K562 (cell line): ENCODE measurements at regions not wholly inside any gene's neighbourhood (a gene's known extent, or its start where the extent isn't known, plus 50 kb on each side); places are given as distances from the start of the nearest gene placed in this dataset.

Experiments used
- ATAC-seq: fragments of 200-7000 bp; cut with Tn5 transposase; 3 replicates; pipeline ENCODE4 v1.9.1; 2020; ENCODE audit warnings: moderate library complexity
- BruUV-seq: library from RNA; stranded (reverse); fragments of 400-500 nt; replicated peaks from 2 replicates; lab custom pipeline; 2021; lab: Mats Ljungman, UMichigan
- CTCF ChIA-PET: fragments of 300-600 bp; formaldehyde crosslinking; extraction: SDS; loops from one replicate; lab custom pipeline; 2021; ENCODE audit warnings: low intra/inter-chr PET ratio; lab: Yijun Ruan, JAX
- POLR2A ChIA-PET: fragments of 300-600, 350-650 bp; sonication (Branson Sonifier 250); formaldehyde crosslinking; extraction: SDS; loops from one replicate; lab custom pipeline; 2021; ENCODE audit warnings: antibody characterized with exemption, inconsistent platforms; lab: Yijun Ruan, JAX
- DNase-seq, 4 experiments: peaks; one replicate each; pipeline versions ENCODE4 v3.0.0 to v3.0.0-alpha.2; 2011 to 2018; ENCODE audit warnings: low spot score in 3 of 4, mixed read lengths in 3 of 4; ENCODE audit errors: extremely low read depth in 1 of 4
- FAIRE-seq: peaks from 2 replicates; lab custom pipeline; 2011; peaks lifted over from hg19 to GRCh38; lab: Jason Lieb, UNC
- H2AFZ ChIP-seq: 2 replicates; pipeline ENCODE4 v1.6.0; 2011; ENCODE audit warnings: low read depth, low read length, control low read depth, inconsistent platforms
- H3K27ac ChIP-seq: fragments of 200-600 bp; 3 replicates; pipeline ENCODE4 v1.8.0; 2011; ENCODE audit warnings: low read depth, mild to moderate bottlenecking, control low read depth, inconsistent platforms, low read length, moderate library complexity, mixed read lengths; ENCODE audit errors: extremely low read depth
- H3K27me3 ChIP-seq, 2 experiments: fragments of 300-600 bp in 1 of 2; 2 replicates in 1 of 2; 3 replicates in 1 of 2; pipeline versions ENCODE4 v1.6.0 to v1.8.0; 2011; ENCODE audit warnings: inconsistent platforms in 2 of 2, low read length in 2 of 2, mild to moderate bottlenecking in 1 of 2, mixed read lengths in 1 of 2, moderate library complexity in 1 of 2; ENCODE audit not compliant: control insufficient read depth in 2 of 2, insufficient read depth in 2 of 2
- H3K36me3 ChIP-seq: fragments of 300-600 bp; 3 replicates; pipeline ENCODE4 v1.8.0; 2011; ENCODE audit warnings: mild to moderate bottlenecking, low read length, inconsistent platforms; ENCODE audit not compliant: control insufficient read depth, insufficient read depth
- H3K4me1 ChIP-seq, 2 experiments: fragments of 200-600 bp in 1 of 2; replicated peaks in 1 of 2; 2 replicates in 1 of 2; 3 replicates in 1 of 2; pipeline versions ENCODE4 v1.5.1 to v1.8.0; 2011; ENCODE audit warnings: inconsistent platforms in 2 of 2, low read length in 2 of 2, mild to moderate bottlenecking in 1 of 2, mixed read lengths in 1 of 2, moderate library complexity in 1 of 2; ENCODE audit not compliant: control insufficient read depth in 2 of 2, insufficient read depth in 2 of 2
- H3K4me2 ChIP-seq: 2 replicates; pipeline ENCODE4 v1.6.1; 2011; ENCODE audit warnings: low read length, control low read depth, inconsistent platforms, mixed read lengths; ENCODE audit not compliant: insufficient read depth
- H3K4me3 ChIP-seq: fragments of 200-600 bp; sonication (generic), shearing (Covaris generic); 2 replicates; pipeline ENCODE4 v1.5.1; 2016; ENCODE audit warnings: control low read depth, inconsistent platforms
- H3K79me2 ChIP-seq: fragments of 200-600 bp; 3 replicates; pipeline ENCODE4 v1.8.0; 2011; ENCODE audit warnings: low read length, inconsistent platforms; ENCODE audit not compliant: control insufficient read depth, insufficient read depth
- H3K9ac ChIP-seq, 2 experiments: 2 replicates each; pipeline versions ENCODE4 v1.6.0 to v1.6.1; 2011; ENCODE audit warnings: low read depth in 2 of 2, low read length in 2 of 2, control low read depth in 1 of 2, inconsistent platforms in 1 of 2, mild to moderate bottlenecking in 1 of 2, mixed read lengths in 1 of 2; ENCODE audit not compliant: insufficient read depth in 1 of 2
- H3K9me1 ChIP-seq: one replicate; pipeline ENCODE4 v1.6.0; 2011; ENCODE audit warnings: inconsistent platforms, mild to moderate bottlenecking, low read length, moderate library complexity; ENCODE audit not compliant: control insufficient read depth, insufficient read depth
- H3K9me3 ChIP-seq: replicated peaks from 2 replicates; pipeline ENCODE4 v1.5.1; 2011; ENCODE audit warnings: low read depth, low read length, inconsistent platforms; ENCODE audit not compliant: control insufficient read depth, insufficient read depth
- H4K20me1 ChIP-seq: replicated peaks from 2 replicates; pipeline ENCODE4 v1.6.1; 2011; ENCODE audit warnings: low read length, inconsistent platforms, mixed read lengths; ENCODE audit not compliant: control insufficient read depth, insufficient read depth
- CEBPB ChIP-seq: fragments of 450-650 bp; IDR thresholded peaks from 2 replicates; pipeline ENCODE4 v1.6.1; 2016; ENCODE audit warnings: missing genetic modification characterization, missing compliant biosample characterization
- CHD4 ChIP-seq: fragments of 200-600 bp; sonication (generic); IDR thresholded peaks from 3 replicates; pipeline ENCODE4 v1.6.1; 2012; ENCODE audit warnings: low read depth, mild to moderate bottlenecking, mixed read lengths, low read length, inconsistent platforms; ENCODE audit not compliant: insufficient read depth, insufficient replicate concordance, poor library complexity, severe bottlenecking
- EHMT2 ChIP-seq: fragments of 450-650 bp; IDR thresholded peaks from 2 replicates; pipeline ENCODE4 v1.6.1; 2018; ENCODE audit warnings: antibody characterized with exemption
- JUN ChIP-seq, 2 experiments: sonication (generic) in 1 of 2; formaldehyde crosslinking in 1 of 2; IDR thresholded peaks; 2 replicates each; pipeline versions ENCODE4 v1.6.1 to v1.8.0; 2012 to 2022; ENCODE audit warnings: borderline replicate concordance in 2 of 2, mild to moderate bottlenecking in 2 of 2, improper control_type of control experiment in 1 of 2, low read depth in 1 of 2, low read length in 1 of 2, missing genetic modification reagents in 1 of 2
- POLR2AphosphoS5 ChIP-seq: IDR thresholded peaks from 2 replicates; pipeline ENCODE4 v1.6.1; 2011; ENCODE audit warnings: mild to moderate bottlenecking, low read depth, low read length, moderate library complexity; ENCODE audit not compliant: control insufficient read depth, insufficient read depth
- RBM25 ChIP-seq: fragments of 200-400 bp; formaldehyde crosslinking; IDR thresholded peaks from 2 replicates; pipeline ENCODE4 v1.6.1; 2018; ENCODE audit warnings: low read length, low read depth, moderate library complexity; ENCODE audit not compliant: severe bottlenecking
- RFX7 ChIP-seq: fragments of 250-450 bp; sonication (Bioruptor Pico); IDR thresholded peaks from 2 replicates; pipeline ENCODE4 v1.5.1; 2021; ENCODE audit warnings: mild to moderate bottlenecking
- TEAD1 ChIP-seq, 2 experiments: fragments of 450-650 bp in 1 of 2; sonication (generic) in 1 of 2; formaldehyde crosslinking; IDR thresholded peaks; 2 replicates each; pipeline versions ENCODE4 v1.4.0 to v1.8.0; 2020 to 2022; ENCODE audit warnings: mild to moderate bottlenecking in 2 of 2, missing genetic modification reagents in 1 of 2
- ZBTB7A ChIP-seq: IDR thresholded peaks from 2 replicates; pipeline ENCODE4 v1.6.1; 2011; ENCODE audit warnings: low read depth, mild to moderate bottlenecking, low read length, moderate library complexity, borderline replicate concordance; ENCODE audit not compliant: control insufficient read depth
- ZC3H11A ChIP-seq: IDR thresholded peaks from 2 replicates; pipeline ENCODE4 v1.6.1; 2012; ENCODE audit warnings: low read depth, low read length, improper control_type of control experiment
- ZFPM2 ChIP-seq: fragments of 250-450 bp; sonication (Bioruptor Pico); IDR thresholded peaks from 2 replicates; pipeline ENCODE4 v1.5.1; 2022; ENCODE audit warnings: mild to moderate bottlenecking
- ZNF197 ChIP-seq: fragments of 200-800 bp; sonication (Bioruptor generic); IDR thresholded peaks from 2 replicates; pipeline ENCODE4 v1.6.1; 2016; ENCODE audit warnings: low read depth, missing genetic modification characterization, missing compliant biosample characterization
- WGBS: fragments of 100-300 bp; shearing (Covaris generic); methylation state at CpG from one replicate; pipeline ENCODE4 v1.1.6; 2016; ENCODE audit warnings: low coverage, mixed read lengths; ENCODE audit not compliant: insufficient coverage; ENCODE audit errors: missing lambda C conversion rate; 5-methylcytosine and 5-hydroxymethylcytosine counted together
- in situ Hi-C: fragments of 300-500 bp; cut with MboI; formaldehyde crosslinking; loops from 4 replicates; pipeline ENCODE4 v1.15.0; 2018; ENCODE audit warnings: inconsistent platforms, mixed read lengths
- intact Hi-C: fragments of 100-400 bp; cut with micrococcal nuclease; formaldehyde crosslinking; loops from 2 replicates; pipeline ENCODE4 v1.14.2; 2022
- TF ChIP-seq, protein P1 (sequence below): IDR thresholded peaks from 2 replicates; pipeline ENCODE4 v1.6.1; 2011; ENCODE audit not compliant: insufficient read length; ENCODE audit errors: extremely low read depth

DNA sequence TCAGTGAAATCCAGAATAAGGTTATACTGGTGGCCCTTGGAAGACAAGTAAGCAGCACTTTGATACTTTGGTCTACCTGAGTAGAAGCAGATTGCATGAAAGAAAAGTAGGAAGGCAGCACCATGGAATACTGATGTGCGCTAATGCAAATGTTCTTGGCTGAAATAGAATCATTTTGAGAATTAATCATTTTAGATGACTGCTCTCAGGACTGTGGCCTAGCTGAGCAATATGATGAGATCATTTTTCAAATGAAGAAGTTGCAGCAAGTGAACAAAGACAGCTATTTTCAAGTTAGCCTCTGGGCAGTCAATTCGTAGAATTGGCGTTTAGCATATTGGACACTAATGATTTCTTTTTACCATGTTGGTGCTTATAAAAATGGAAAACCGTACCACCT, 483.5 kb downstream of the TMEM232 start:
- no peak overlapping the region for H3K9ac ChIP-seq
- no peaks in the 10 kb centered on the region for H3K9me1 ChIP-seq
- no peak for TF ChIP-seq TEAD1 (CRISPR knock-in tag; IDR thresholded peaks at IDR 0.05)
- TF ChIP-seq JUN (IDR thresholded peaks at IDR 0.05; ENCODE audit: borderline replicate concordance, low read depth, low read length): no peak
- TF ChIP-seq JUN (CRISPR knock-in tag; IDR thresholded peaks at IDR 0.05; ENCODE audit: borderline replicate concordance): no peak
- no peak for TF ChIP-seq ZBTB7A
- no peak for TF ChIP-seq ZNF197 (CRISPR knock-in tag)
- TF ChIP-seq, protein P1, sequence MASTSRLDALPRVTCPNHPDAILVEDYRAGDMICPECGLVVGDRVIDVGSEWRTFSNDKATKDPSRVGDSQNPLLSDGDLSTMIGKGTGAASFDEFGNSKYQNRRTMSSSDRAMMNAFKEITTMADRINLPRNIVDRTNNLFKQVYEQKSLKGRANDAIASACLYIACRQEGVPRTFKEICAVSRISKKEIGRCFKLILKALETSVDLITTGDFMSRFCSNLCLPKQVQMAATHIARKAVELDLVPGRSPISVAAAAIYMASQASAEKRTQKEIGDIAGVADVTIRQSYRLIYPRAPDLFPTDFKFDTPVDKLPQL: no peak
- no peak for TF ChIP-seq EHMT2
- TF ChIP-seq ZFPM2 (CRISPR knock-in tag): no peak
- TF ChIP-seq RBM25: no peak
- TF ChIP-seq ZC3H11A: no peak
- no peak for TF ChIP-seq RFX7 (CRISPR knock-in tag)
- TF ChIP-seq CEBPB (tag): no peak
- no peak for TF ChIP-seq POLR2AphosphoS5
- TF ChIP-seq CHD4: no peak
- ATAC-seq (no peak), DNase-seq (no peak), FAIRE-seq (no peak)
- no peaks in the 10 kb centered on the region for H4K20me1 ChIP-seq
- no peaks in the 10 kb centered on the region for H3K27me3 ChIP-seq
- H3K4me3 ChIP-seq: no peak overlapping the region
- no TSS peak for BruUV-seq
- H3K36me3 ChIP-seq: no peaks in the 10 kb centered on the region
- no peaks in the 10 kb centered on the region for H3K9me3 ChIP-seq
- WGBS: 0% methylated on average over 4 of the region's 4 CpGs
- no peak overlapping the region for H2AFZ ChIP-seq
- H3K27ac ChIP-seq: no peak overlapping the region
- ChIA-PET CTCF (no interaction called here), POLR2A (no interaction called here)
- no peaks in the 10 kb centered on the region for H3K4me1 ChIP-seq
- in situ Hi-C loops: no loop called here
- no peaks in the 10 kb centered on the region for H3K79me2 ChIP-seq
- H3K4me2 ChIP-seq: no peak overlapping the region
- intact Hi-C loops: no loop called here
